ENCODE measurements at regions not wholly inside any gene's neighbourhood (a gene's known extent, or its start where the extent isn't known, plus 50 kb on each side); places are given as distances from the start of the nearest gene placed in this dataset.
"Not testable (repeated sequence)": the region's sequence is repeated elsewhere in the genome, so short reads cannot be mapped to it uniquely, and the experiment has no call there.

DNA sequence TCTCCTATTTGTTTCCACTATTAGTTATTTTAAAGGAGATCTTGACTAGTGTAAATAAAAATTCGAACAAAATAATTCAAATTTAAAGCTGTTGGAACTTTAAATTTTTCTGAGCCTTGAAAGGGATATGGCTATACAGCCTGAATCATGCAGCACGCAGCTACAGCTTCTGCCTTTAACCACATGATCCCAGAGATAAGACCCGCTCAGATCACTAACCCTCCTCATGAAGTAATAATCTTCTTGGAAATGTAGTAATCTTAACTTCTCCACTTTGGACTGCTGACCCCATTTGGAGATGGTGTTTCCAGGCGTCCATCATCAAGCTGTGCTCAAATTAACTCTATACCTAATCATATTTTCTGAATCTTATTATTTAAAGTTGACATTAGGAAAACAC lies 336.6 kb downstream of the DSC3 start:
- DNase-seq = peak; percentile 59 to 78
- TF ChIP-seq GATA1 (IDR thresholded peaks at IDR 0.05; ENCODE audit: low read depth, low read length) (no peak), POLR2A (IDR thresholded peaks at IDR 0.05; ENCODE audit: low read length) (no peak)

DNA sequence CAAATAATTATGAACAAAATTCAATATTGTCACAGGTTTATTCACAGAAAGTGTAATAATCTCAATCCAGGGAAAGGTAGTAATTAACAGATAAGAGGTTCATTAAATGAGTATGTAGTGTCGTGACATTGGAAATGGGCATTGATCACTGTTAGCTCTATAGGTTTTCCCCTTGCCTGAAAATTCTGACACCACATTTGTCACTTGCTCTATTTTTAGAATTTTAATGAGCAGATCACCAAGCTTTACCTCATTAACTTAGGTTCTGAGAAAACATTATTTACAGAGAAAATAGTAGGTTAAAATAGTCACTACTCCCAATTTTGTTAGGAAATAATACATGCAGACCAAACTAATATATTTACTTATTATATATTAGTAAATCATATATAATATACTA lies 344.0 kb downstream of the DSC3 start:
- no peak for DNase-seq
- TF ChIP-seq POLR2A (IDR thresholded peaks at IDR 0.05; ENCODE audit: low read length) = no peak
- TF ChIP-seq GATA1 (IDR thresholded peaks at IDR 0.05; ENCODE audit: low read depth, low read length) = no peak

DNA sequence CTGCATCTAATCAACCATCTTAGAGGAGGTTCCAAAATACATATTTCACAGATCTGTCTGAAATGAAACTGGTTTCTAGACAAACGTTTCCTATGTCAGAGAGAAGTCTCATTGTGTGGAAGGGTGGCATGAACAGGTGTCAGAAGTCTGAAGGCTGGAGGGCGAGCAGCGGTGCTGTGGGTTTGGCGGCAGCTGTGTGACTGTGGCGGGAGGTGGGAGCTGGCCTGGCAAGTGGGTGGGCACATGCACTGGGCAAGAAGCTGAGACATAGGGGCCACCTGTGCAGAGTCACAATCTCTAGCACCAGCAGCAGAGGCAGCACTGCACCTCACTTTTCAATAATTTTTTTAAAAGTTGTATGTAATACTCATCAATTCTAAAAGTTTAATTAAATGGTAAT lies 346.3 kb downstream of the DSC3 start:
- DNase-seq = no peak
- TF ChIP-seq GATA1 (IDR thresholded peaks at IDR 0.05; ENCODE audit: low read depth, low read length) = no peak
- TF ChIP-seq POLR2A (IDR thresholded peaks at IDR 0.05; ENCODE audit: low read length) = no peak

DNA sequence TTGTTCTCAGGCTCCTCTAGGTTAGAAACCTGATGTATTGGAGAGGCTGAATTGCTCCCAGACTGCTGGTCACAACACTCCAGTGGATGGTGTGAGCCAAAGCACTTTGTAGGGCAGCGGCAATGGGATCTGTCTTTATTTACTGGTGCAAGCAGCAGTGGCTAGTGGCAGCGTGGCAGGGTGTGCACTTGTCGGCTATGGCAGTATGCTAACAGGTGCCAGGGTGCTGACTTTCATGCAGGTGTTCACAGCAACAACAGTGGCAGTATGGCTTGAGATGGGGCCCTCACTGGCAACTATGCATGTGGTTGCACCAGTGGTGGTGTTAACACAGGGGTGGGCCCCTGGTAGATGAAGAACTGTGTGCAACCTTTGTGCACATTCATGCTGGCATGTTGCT lies 347.8 kb downstream of the DSC3 start:
- DNase-seq = no peak
- TF ChIP-seq GATA1 (IDR thresholded peaks at IDR 0.05; ENCODE audit: low read depth, low read length) = no peak
- TF ChIP-seq POLR2A (IDR thresholded peaks at IDR 0.05; ENCODE audit: low read length) = no peak

DNA sequence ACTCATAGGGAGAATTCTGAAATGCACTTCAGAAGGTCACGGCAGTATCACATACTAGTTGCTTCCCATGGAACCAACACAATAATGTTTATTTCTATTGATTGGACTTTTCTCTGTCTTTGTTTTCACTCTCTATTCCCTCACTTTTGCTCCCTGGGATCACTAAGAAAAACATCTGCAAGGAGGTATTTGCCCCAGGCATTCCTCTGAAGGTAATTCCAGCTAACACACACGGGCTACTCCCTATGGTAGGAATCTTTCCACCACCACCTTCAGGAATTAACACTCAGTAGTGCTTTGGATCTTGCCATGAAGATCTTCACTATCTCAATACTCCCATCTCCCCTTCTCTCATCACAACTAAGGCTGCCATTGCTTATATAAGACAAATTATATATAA lies 353.3 kb downstream of the DSC3 start:
- TF ChIP-seq GATA1 (IDR thresholded peaks at IDR 0.05; ENCODE audit: low read depth, low read length) (no peak), POLR2A (IDR thresholded peaks at IDR 0.05; ENCODE audit: low read length) (no peak)
- DNase-seq = no peak

DNA sequence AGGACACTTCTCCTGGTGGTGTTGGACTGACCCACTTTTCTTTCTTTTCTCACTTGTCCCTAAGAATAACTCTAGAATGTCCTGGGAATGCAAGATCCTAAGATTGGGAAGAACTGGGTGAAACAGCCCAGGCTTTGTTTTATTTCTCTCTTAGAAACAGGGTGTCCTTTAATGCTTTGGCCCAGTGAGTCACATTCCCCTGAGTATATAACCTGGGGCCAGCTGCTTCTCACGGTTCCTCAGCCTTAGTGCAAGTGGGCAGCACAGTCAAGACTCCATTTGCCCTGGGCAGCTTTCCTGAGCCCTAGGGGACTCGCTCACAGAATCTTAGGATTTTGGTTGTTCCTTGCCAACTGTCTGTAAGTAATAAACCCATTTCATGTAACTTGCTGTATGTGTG lies 355.0 kb downstream of the DSC3 start:
- TF ChIP-seq POLR2A (IDR thresholded peaks at IDR 0.05; ENCODE audit: low read length) (no peak), GATA1 (IDR thresholded peaks at IDR 0.05; ENCODE audit: low read depth, low read length) (no peak)

DNA sequence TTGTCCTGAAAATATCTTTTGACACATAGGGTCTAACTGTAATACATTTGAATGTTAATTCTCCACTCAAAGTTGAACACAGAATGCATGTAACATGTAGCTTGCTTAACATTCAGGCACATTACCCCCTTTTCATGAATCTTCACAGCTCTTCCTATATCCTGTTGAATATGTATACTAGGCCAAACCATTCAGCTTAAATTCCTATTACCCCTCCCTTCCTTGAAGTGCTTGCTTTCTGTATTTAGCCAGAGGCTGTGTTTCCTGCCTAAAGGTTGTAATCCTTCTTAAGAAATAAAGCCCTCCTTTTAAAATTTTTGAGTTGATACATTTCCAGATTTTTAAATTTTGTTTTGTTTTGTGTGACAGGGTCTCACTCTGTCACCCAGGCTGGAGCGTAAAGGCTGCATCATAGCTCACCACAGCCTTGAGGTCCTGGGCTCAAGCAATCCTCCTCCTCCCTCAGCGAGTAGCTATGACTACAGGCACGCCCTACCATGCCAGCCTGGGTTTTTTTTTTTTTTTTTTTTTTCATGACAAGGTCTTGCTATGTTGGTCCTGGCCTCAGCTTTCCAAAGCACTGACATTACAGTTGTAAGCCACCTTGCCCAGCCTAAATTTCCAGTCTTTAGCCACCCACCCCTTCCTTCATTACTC lies 357.6 kb downstream of the DSC3 start:
- DNase-seq = peak; percentile 41 to 44
- TF ChIP-seq GATA1 (IDR thresholded peaks at IDR 0.05; ENCODE audit: low read depth, low read length) (no peak), POLR2A (IDR thresholded peaks at IDR 0.05; ENCODE audit: low read length) (no peak)

More for the DNA sequence above, 355.0 kb downstream of the DSC3 start:
- no peak for DNase-seq

DNA sequence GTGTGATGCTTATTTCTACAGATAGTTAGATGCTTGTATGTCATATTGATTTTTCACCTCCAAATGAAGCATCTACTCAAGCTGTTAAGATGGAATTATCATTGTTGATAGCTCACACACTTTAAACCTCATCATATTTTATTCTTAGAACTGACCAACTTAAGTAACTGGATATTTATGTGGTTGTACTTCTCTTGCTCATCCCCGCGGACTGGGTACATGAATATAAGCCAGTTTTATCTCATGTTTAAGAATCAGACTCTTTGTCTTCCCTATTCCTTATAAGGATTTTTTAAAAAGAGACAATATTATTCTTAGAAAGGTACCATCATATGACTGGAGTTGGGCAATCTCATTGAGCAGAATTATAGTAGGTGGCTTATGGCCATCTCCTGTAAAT lies 358.7 kb downstream of the DSC3 start:
- no peak for DNase-seq
- TF ChIP-seq POLR2A (IDR thresholded peaks at IDR 0.05; ENCODE audit: low read length) (no peak), GATA1 (IDR thresholded peaks at IDR 0.05; ENCODE audit: low read depth, low read length) (no peak)

DNA sequence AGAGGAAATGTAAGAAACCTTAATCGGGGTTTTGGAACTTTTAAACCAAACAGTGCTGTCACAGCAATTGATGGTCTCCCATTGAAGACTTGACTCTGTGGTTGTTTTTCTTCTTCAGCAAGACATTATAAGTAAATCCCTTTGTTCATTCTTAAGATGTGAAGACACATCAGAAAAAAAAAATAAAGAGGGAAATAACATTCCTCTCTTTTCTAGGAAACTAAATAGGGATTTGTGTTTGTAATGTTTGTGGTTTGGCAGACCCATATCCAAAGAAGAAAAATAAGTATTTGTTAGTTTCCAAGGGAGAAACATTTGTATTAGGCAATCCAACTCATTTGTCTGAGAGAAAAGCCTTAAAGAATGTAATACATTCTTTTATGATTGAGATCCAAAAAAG lies 359.9 kb downstream of the DSC3 start:
- no peak for DNase-seq
- TF ChIP-seq POLR2A (IDR thresholded peaks at IDR 0.05; ENCODE audit: low read length) (no peak), GATA1 (IDR thresholded peaks at IDR 0.05; ENCODE audit: low read depth, low read length) (no peak)

DNA sequence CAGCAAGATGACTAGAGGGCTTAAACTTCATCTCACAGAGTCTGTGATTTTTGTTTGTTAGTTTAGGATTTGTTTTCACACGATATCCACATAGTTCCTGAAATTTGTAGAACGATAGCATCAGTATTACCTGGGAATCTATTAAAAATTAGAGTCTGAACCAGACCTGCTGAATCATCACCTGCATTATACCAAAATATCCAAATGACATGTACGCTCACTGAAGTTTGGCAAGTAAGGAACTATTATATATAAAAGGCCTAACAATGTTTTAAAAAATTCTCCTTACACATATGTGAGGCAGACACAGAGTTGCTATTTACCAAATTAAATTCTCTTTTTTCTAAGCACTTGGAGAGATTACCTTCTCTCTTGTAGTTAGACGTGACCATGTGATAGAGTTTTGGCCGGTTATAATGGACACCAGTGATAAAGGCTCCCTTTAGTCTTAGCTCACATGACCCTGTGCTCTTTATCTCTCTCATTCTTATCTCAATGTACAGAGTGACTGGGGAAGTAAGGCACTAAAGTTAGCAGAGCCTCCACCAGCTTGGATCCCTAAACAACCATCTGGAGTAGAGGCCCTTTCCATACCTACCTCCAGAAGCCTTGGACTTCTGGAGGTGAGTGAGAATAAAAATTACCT lies 363.1 kb downstream of the DSC3 start:
- no peak for TF ChIP-seq GATA1 (IDR thresholded peaks at IDR 0.05; ENCODE audit: low read depth, low read length)
- peak; percentile 40 for TF ChIP-seq POLR2A (IDR thresholded peaks at IDR 0.05; ENCODE audit: low read length)
- DNase-seq = peak; percentile 71 to 93

DNA sequence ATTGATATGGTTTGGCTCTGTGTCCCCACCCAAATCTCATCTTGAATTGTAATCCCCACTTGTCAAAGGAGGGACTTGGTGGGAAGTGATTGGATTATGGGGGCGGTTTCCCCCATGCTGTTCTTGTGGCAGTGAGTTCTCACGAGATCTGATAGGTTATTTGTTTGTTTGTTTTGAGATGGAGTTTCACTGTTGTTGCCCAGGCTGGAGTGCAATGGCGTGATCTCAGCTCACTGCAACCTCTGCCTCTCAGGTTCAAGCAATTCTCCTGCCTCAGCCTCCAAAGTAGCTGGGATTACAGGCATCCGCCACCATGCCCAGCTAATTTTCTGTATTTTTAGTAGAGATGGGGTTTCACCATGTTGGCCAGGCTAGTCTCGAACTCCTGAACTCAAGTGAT lies 364.7 kb downstream of the DSC3 start:
- DNase-seq = not testable (repeated sequence)

DNA sequence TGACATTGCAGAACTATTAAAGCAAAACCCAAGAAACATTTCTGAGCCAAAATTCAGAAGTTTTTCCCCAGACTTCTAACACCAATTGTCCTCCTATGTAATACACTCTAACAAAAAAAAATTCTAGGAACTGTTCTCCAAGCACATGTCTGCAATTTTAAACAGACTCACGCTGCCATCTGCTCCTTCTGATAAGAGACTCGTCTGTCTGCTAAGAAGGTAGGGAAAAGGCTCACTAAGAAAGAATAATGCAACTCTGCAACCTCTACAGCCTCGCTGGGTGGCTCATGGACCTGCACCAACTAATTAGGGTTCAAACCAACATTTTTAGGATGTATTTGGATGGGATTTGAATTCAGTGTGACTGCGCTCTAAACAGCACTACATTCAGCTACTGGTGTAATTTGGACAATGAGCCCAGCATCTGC lies 366.5 kb downstream of the DSC3 start:
- TF ChIP-seq POLR2A (IDR thresholded peaks at IDR 0.05; ENCODE audit: low read length) (no peak), GATA1 (IDR thresholded peaks at IDR 0.05; ENCODE audit: low read depth, low read length) (no peak)
- peak; percentile 87 to 96 for DNase-seq

DNA sequence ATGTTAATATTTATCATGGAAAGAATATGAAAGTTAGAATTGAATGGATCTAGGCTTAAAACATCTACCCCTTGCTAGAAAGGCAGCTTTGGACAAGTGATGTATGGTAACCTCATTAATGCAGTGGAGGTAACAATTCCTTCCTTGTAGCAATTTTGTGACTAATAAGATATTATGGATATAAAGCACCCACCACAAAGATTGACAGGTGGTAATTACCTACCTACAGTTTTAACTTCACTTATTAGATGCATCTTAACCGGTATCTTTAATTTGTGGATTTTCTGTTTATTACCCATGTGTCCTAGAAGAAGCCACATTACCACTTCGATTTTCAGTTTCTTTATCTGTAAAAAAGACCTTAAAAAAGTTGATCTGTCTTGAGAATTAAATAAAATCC lies 367.0 kb downstream of the DSC3 start:
- TF ChIP-seq POLR2A (IDR thresholded peaks at IDR 0.05; ENCODE audit: low read length) (no peak), GATA1 (IDR thresholded peaks at IDR 0.05; ENCODE audit: low read depth, low read length) (no peak)
- peak in 1 of 2 experiments; percentile 63 for DNase-seq

DNA sequence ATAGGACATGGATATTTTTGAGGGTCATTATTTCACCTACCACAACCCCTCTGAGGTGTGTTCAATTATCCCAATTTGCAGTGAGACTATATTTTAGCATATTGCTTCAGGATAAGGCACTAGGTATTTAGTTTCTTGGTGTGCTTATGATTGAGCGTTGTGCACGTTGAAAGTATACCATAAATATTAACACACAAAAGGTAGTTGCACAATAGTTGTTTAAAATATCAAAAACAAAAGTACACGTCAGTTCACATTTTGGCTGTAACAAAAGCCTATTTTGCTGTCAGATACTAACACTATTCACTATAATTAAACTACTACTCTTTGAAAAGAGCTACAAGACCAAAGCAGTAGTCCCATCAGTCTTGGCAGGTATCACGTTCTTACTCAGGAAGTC lies 367.5 kb downstream of the DSC3 start:
- TF ChIP-seq GATA1 (IDR thresholded peaks at IDR 0.05; ENCODE audit: low read depth, low read length) = no peak
- no peak for TF ChIP-seq POLR2A (IDR thresholded peaks at IDR 0.05; ENCODE audit: low read length)
- DNase-seq = no peak

DNA sequence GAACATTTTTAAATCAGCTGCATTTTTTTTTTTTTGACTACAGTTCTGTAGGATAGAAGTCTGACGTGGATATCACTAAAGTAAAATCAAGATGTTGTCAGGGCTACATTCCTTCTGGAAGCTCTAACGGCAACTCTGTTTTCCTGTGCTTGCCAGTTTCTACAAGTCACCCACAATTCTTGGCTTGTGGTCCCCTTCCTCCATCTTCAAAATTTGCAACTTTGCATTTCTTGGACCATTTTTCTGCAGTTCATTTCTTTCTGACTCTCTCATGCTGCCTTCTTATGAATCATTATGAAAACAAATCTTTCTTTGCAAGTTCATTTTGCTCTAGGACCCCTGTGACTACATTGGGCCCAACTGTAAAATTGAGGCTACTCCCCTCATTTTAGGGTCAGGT lies 367.9 kb downstream of the DSC3 start:
- no peak for DNase-seq
- no peak for TF ChIP-seq GATA1 (IDR thresholded peaks at IDR 0.05; ENCODE audit: low read depth, low read length)
- TF ChIP-seq POLR2A (IDR thresholded peaks at IDR 0.05; ENCODE audit: low read length) = no peak

DNA sequence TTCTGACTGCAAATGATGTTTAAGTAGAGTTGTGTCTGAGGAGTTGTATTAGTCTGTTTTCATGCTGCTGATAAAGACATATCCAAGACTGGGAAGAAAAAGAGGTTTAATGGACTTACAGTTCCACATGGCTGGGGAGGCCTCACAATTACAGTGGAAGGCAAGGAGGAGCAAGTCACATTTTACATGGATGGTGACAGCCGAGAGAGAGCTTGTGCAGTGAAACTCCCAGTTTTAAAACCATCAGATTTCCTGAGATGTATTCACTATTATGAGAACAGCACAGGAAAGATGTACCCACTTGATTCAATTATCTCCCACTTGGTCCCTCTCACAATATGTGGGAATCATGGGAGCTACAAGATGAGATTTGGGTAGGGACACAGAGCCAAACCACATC lies 370.1 kb downstream of the DSC3 start:
- DNase-seq = peak in 1 of 2 experiments; percentile 40

All from erythroblast (primary cell).